ENCODE measurements at regions not wholly inside any gene's neighbourhood (a gene's known extent, or its start where the extent isn't known, plus 50 kb on each side); places are given as distances from the start of the nearest gene placed in this dataset.

GRCh38 chr13:106355866-106356265, 179.6 kb downstream of the EFNB2 start:
- Histone ChIP-seq H3K36me3 (ENCODE audit: insufficient read depth, low read length) (no peaks in the 10 kb centered on the region), H3K4me1 (ENCODE audit: low read length) (no peaks in the 10 kb centered on the region), H4K20me1 (ENCODE audit: insufficient read depth, low read depth, low read length) (no peaks in the 10 kb centered on the region), H3K4me3 (ENCODE audit: low read length) (no peak overlapping the region), H3K9me2 (replicated peaks; ENCODE audit: insufficient read depth, low read length) (no peaks in the 10 kb centered on the region), H3K9ac (ENCODE audit: low read length) (no peak overlapping the region), H3K4me2 (ENCODE audit: low read depth, low read length, poor library complexity, severe bottlenecking) (no peak overlapping the region), H2AFZ (ENCODE audit: low read length) (no peak overlapping the region), H3K79me2 (ENCODE audit: low read length) (no peaks in the 10 kb centered on the region), H3K27ac (ENCODE audit: low read length) (no peak overlapping the region), H3K27me3 (ENCODE audit: low read length) (no peaks in the 10 kb centered on the region), H3K9me3 (ENCODE audit: low read length) (peaks cover 11% of the 10 kb centered on the region; the same call in 1 of the 2 replicates)
- no peak for DNase-seq

GRCh38 chr13:106354961-106355360, 180.5 kb downstream of the EFNB2 start:
- Histone ChIP-seq H3K27me3 (ENCODE audit: low read length) (no peaks in the 10 kb centered on the region), H2AFZ (ENCODE audit: low read length) (no peak overlapping the region), H3K27ac (ENCODE audit: low read length) (no peak overlapping the region), H4K20me1 (ENCODE audit: insufficient read depth, low read depth, low read length) (no peaks in the 10 kb centered on the region), H3K4me1 (ENCODE audit: low read length) (no peaks in the 10 kb centered on the region), H3K4me2 (ENCODE audit: low read depth, low read length, poor library complexity, severe bottlenecking) (no peak overlapping the region), H3K79me2 (ENCODE audit: low read length) (no peaks in the 10 kb centered on the region), H3K36me3 (ENCODE audit: insufficient read depth, low read length) (no peaks in the 10 kb centered on the region), H3K9me3 (ENCODE audit: low read length) (peaks cover 8% of the 10 kb centered on the region; the same call in 1 of the 2 replicates), H3K9ac (ENCODE audit: low read length) (no peak overlapping the region), H3K9me2 (replicated peaks; ENCODE audit: insufficient read depth, low read length) (no peaks in the 10 kb centered on the region), H3K4me3 (ENCODE audit: low read length) (no peak overlapping the region)
- no peak for DNase-seq

GRCh38 chr13:106352850-106353249, 182.6 kb downstream of the EFNB2 start:
- no peaks in the 10 kb centered on the region for H4K20me1 ChIP-seq (ENCODE audit: insufficient read depth, low read depth, low read length)
- H3K9me2 ChIP-seq (replicated peaks; ENCODE audit: insufficient read depth, low read length), result no peaks in the 10 kb centered on the region
- no peak overlapping the region for H3K4me3 ChIP-seq (ENCODE audit: low read length)
- no peak overlapping the region for H3K4me2 ChIP-seq (ENCODE audit: low read depth, low read length, poor library complexity, severe bottlenecking)
- H2AFZ ChIP-seq (ENCODE audit: low read length), result no peak overlapping the region
- H3K27ac ChIP-seq (ENCODE audit: low read length), result no peak overlapping the region
- H3K9ac ChIP-seq (ENCODE audit: low read length), result no peak overlapping the region
- H3K36me3 ChIP-seq (ENCODE audit: insufficient read depth, low read length), result no peaks in the 10 kb centered on the region
- peaks cover 2% of the 10 kb centered on the region; the same call in 1 of the 2 replicates for H3K9me3 ChIP-seq (ENCODE audit: low read length)
- no peak for DNase-seq
- H3K4me1 ChIP-seq (ENCODE audit: low read length), result no peaks in the 10 kb centered on the region
- H3K27me3 ChIP-seq (ENCODE audit: low read length), result no peaks in the 10 kb centered on the region
- no peaks in the 10 kb centered on the region for H3K79me2 ChIP-seq (ENCODE audit: low read length)

GRCh38 chr13:106351251-106351650, 184.2 kb downstream of the EFNB2 start:
- H3K36me3 ChIP-seq (ENCODE audit: insufficient read depth, low read length), result no peaks in the 10 kb centered on the region
- no peaks in the 10 kb centered on the region for H3K9me2 ChIP-seq (replicated peaks; ENCODE audit: insufficient read depth, low read length)
- no peaks in the 10 kb centered on the region for H3K79me2 ChIP-seq (ENCODE audit: low read length)
- no peak overlapping the region for H3K9ac ChIP-seq (ENCODE audit: low read length)
- no peak for DNase-seq
- H3K27me3 ChIP-seq (ENCODE audit: low read length), result no peaks in the 10 kb centered on the region
- H3K4me2 ChIP-seq (ENCODE audit: low read depth, low read length, poor library complexity, severe bottlenecking), result no peak overlapping the region
- peaks cover 2% of the 10 kb centered on the region; the same call in 1 of the 2 replicates for H3K9me3 ChIP-seq (ENCODE audit: low read length)
- no peak overlapping the region for H2AFZ ChIP-seq (ENCODE audit: low read length)
- no peaks in the 10 kb centered on the region for H3K4me1 ChIP-seq (ENCODE audit: low read length)
- no peaks in the 10 kb centered on the region for H4K20me1 ChIP-seq (ENCODE audit: insufficient read depth, low read depth, low read length)
- no peak overlapping the region for H3K4me3 ChIP-seq (ENCODE audit: low read length)
- no peak overlapping the region for H3K27ac ChIP-seq (ENCODE audit: low read length)

GRCh38 chr13:106350208-106350607, 185.3 kb downstream of the EFNB2 start:
- Histone ChIP-seq H3K79me2 (ENCODE audit: low read length) (no peaks in the 10 kb centered on the region), H3K27ac (ENCODE audit: low read length) (no peak overlapping the region), H3K4me1 (ENCODE audit: low read length) (no peaks in the 10 kb centered on the region), H3K9ac (ENCODE audit: low read length) (no peak overlapping the region), H3K9me2 (replicated peaks; ENCODE audit: insufficient read depth, low read length) (no peaks in the 10 kb centered on the region), H2AFZ (ENCODE audit: low read length) (no peak overlapping the region), H3K4me3 (ENCODE audit: low read length) (no peak overlapping the region), H3K27me3 (ENCODE audit: low read length) (no peaks in the 10 kb centered on the region), H3K9me3 (ENCODE audit: low read length) (peaks cover 2% of the 10 kb centered on the region; the same call in 1 of the 2 replicates), H4K20me1 (ENCODE audit: insufficient read depth, low read depth, low read length) (no peaks in the 10 kb centered on the region), H3K4me2 (ENCODE audit: low read depth, low read length, poor library complexity, severe bottlenecking) (no peak overlapping the region), H3K36me3 (ENCODE audit: insufficient read depth, low read length) (no peaks in the 10 kb centered on the region)
- DNase-seq, result no peak

GRCh38 chr13:106349080-106349931, 186.2 kb downstream of the EFNB2 start:
- Histone ChIP-seq H3K36me3 (ENCODE audit: insufficient read depth, low read length) (no peaks in the 10 kb centered on the region), H3K9me3 (ENCODE audit: low read length) (peaks cover 2% of the 10 kb centered on the region; the same call in 1 of the 2 replicates), H4K20me1 (ENCODE audit: insufficient read depth, low read depth, low read length) (no peaks in the 10 kb centered on the region), H3K4me3 (ENCODE audit: low read length) (no peak overlapping the region), H2AFZ (ENCODE audit: low read length) (no peak overlapping the region), H3K27me3 (ENCODE audit: low read length) (no peaks in the 10 kb centered on the region), H3K4me1 (ENCODE audit: low read length) (no peaks in the 10 kb centered on the region), H3K79me2 (ENCODE audit: low read length) (no peaks in the 10 kb centered on the region), H3K9ac (ENCODE audit: low read length) (no peak overlapping the region), H3K27ac (ENCODE audit: low read length) (no peak overlapping the region), H3K9me2 (replicated peaks; ENCODE audit: insufficient read depth, low read length) (no peaks in the 10 kb centered on the region), H3K4me2 (ENCODE audit: low read depth, low read length, poor library complexity, severe bottlenecking) (no peak overlapping the region)
- DNase-seq, result no peak

- no peaks in the 10 kb centered on the region for H4K20me1 ChIP-seq (ENCODE audit: insufficient read depth, low read depth, low read length)
- H3K4me3 ChIP-seq (ENCODE audit: low read length), result no peak overlapping the region
- no peak overlapping the region for H3K4me2 ChIP-seq (ENCODE audit: low read depth, low read length, poor library complexity, severe bottlenecking)
- H3K4me1 ChIP-seq (ENCODE audit: low read length), result no peaks in the 10 kb centered on the region
- no peak overlapping the region for H2AFZ ChIP-seq (ENCODE audit: low read length)
- no peak for DNase-seq
- no peak overlapping the region for H3K27ac ChIP-seq (ENCODE audit: low read length)
- H3K27me3 ChIP-seq (ENCODE audit: low read length), result no peaks in the 10 kb centered on the region
- no peaks in the 10 kb centered on the region for H3K36me3 ChIP-seq (ENCODE audit: insufficient read depth, low read length)
- peaks cover 2% of the 10 kb centered on the region; the same call in 1 of the 2 replicates for H3K9me3 ChIP-seq (ENCODE audit: low read length)
- no peaks in the 10 kb centered on the region for H3K79me2 ChIP-seq (ENCODE audit: low read length)
- no peak overlapping the region for H3K9ac ChIP-seq (ENCODE audit: low read length)
- no peaks in the 10 kb centered on the region for H3K9me2 ChIP-seq (replicated peaks; ENCODE audit: insufficient read depth, low read length)
Observed at GRCh38 chr13:106348075-106348840, 187.2 kb downstream of the EFNB2 start.

GRCh38 chr13:106344342-106344741, 191.1 kb downstream of the EFNB2 start:
- H3K9ac ChIP-seq (ENCODE audit: low read length), result no peak overlapping the region
- no peaks in the 10 kb centered on the region for H3K9me2 ChIP-seq (replicated peaks; ENCODE audit: insufficient read depth, low read length)
- H3K4me3 ChIP-seq (ENCODE audit: low read length), result no peak overlapping the region
- H2AFZ ChIP-seq (ENCODE audit: low read length), result no peak overlapping the region
- peaks cover 13% of the 10 kb centered on the region; the same call in 1 of the 2 replicates for H3K9me3 ChIP-seq (ENCODE audit: low read length)
- no peaks in the 10 kb centered on the region for H3K79me2 ChIP-seq (ENCODE audit: low read length)
- H4K20me1 ChIP-seq (ENCODE audit: insufficient read depth, low read depth, low read length), result no peaks in the 10 kb centered on the region
- H3K36me3 ChIP-seq (ENCODE audit: insufficient read depth, low read length), result no peaks in the 10 kb centered on the region
- DNase-seq, result no peak
- no peak overlapping the region for H3K27ac ChIP-seq (ENCODE audit: low read length)
- no peaks in the 10 kb centered on the region for H3K27me3 ChIP-seq (ENCODE audit: low read length)
- H3K4me1 ChIP-seq (ENCODE audit: low read length), result no peaks in the 10 kb centered on the region
- no peak overlapping the region for H3K4me2 ChIP-seq (ENCODE audit: low read depth, low read length, poor library complexity, severe bottlenecking)
